Loucy (cell line): ENCODE measurements at regions not wholly inside any gene's neighbourhood (a gene's known extent, or its start where the extent isn't known, plus 50 kb on each side); places are given as distances from the start of the nearest gene placed in this dataset.

ENCODE experiments used
- EZH2phosphoT487 ChIP-seq: fragments of 200-600 bp; IDR thresholded peaks from 2 replicates; pipeline ENCODE4 v1.6.1; 2018; ENCODE audit warnings: antibody characterized with exemption, mild to moderate bottlenecking, moderate library complexity, borderline replicate concordance
- TF ChIP-seq, protein P1 (sequence below): fragments of 200-600 bp; sonication (generic); conservative IDR thresholded peaks from 2 replicates; pipeline ENCODE4 v1.5.1; 2014; ENCODE audit warnings: mild to moderate bottlenecking, antibody characterized with exemption, low read length

DNA sequence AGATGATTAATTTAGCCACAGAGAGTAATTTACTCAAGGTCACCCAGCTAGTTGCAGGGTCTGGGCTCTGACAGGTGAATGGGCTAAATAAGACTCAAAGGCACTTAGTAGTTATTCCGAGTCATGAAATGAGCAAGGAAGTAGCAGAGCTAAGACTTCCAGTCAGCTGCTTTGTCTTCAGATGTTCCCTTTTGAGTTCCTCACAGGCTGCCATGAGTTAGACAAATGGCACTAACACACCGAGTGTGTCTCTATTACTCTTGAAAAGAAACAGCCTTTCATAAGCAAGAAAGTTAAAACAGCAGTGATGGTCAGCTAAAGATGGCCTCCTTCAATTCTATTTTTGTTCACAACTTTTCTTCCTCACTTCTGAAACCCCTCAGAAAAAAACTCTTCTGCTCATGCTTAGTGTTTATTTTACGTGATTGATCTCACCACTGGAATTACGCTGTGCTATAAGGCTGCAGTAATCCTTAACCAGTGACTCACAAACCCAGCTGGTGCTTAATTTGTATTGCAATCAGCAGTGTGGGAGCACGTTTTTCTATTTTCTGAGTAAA lies 389.1 kb downstream of the AASDHPPT start:
- TF ChIP-seq, protein P1, sequence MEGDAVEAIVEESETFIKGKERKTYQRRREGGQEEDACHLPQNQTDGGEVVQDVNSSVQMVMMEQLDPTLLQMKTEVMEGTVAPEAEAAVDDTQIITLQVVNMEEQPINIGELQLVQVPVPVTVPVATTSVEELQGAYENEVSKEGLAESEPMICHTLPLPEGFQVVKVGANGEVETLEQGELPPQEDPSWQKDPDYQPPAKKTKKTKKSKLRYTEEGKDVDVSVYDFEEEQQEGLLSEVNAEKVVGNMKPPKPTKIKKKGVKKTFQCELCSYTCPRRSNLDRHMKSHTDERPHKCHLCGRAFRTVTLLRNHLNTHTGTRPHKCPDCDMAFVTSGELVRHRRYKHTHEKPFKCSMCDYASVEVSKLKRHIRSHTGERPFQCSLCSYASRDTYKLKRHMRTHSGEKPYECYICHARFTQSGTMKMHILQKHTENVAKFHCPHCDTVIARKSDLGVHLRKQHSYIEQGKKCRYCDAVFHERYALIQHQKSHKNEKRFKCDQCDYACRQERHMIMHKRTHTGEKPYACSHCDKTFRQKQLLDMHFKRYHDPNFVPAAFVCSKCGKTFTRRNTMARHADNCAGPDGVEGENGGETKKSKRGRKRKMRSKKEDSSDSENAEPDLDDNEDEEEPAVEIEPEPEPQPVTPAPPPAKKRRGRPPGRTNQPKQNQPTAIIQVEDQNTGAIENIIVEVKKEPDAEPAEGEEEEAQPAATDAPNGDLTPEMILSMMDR, result no peak
- no peak for TF ChIP-seq EZH2phosphoT487
